Neural progenitor cell (in vitro differentiated cells): ENCODE measurements at regions not wholly inside any gene's neighbourhood (a gene's known extent, or its start where the extent isn't known, plus 50 kb on each side); places are given as distances from the start of the nearest gene placed in this dataset.

Experiments
- DNase-seq: peaks from one replicate; pipeline ENCODE4 v3.0.0-alpha.2; 2016; ENCODE audit warnings: low spot score
- H2AFZ ChIP-seq: fragments of 200-600 bp; sonication (generic); replicated peaks from 2 replicates; pipeline ENCODE4 v1.6.1; 2016; ENCODE audit warnings: antibody characterized with exemption
- H3F3A ChIP-seq: fragments of 200-600 bp; sonication (generic); 2 replicates; pipeline ENCODE4 v1.6.1; 2016; ENCODE audit warnings: antibody characterized with exemption, low read depth
- H3K27ac ChIP-seq: fragments of 200-600 bp; sonication (generic); 2 replicates; pipeline ENCODE4 v1.5.1; 2016; ENCODE audit warnings: mild to moderate bottlenecking
- H3K27me3 ChIP-seq: fragments of 200-600 bp; sonication (generic); 2 replicates; pipeline ENCODE4 v1.6.1; 2016; ENCODE audit warnings: mild to moderate bottlenecking, moderate library complexity
- H3K36me3 ChIP-seq: fragments of 200-600 bp; sonication (generic); 2 replicates; pipeline ENCODE4 v1.5.1; 2016
- H3K4me1 ChIP-seq: fragments of 200-600 bp; sonication (generic); 2 replicates; pipeline ENCODE4 v1.6.1; 2016; ENCODE audit warnings: mixed run types
- H3K4me2 ChIP-seq: fragments of 200-600 bp; sonication (generic); 2 replicates; pipeline ENCODE4 v1.6.1; 2016
- H3K4me3 ChIP-seq: fragments of 200-600 bp; sonication (generic); 2 replicates; pipeline ENCODE4 v1.5.1; 2016
- H3K79me2 ChIP-seq: fragments of 200-600 bp; sonication (generic); 2 replicates; pipeline ENCODE4 v1.6.1; 2016; ENCODE audit warnings: low read depth
- H3K9ac ChIP-seq: fragments of 200-600 bp; sonication (generic); 2 replicates; pipeline ENCODE4 v1.6.1; 2016
- H3K9me3 ChIP-seq: fragments of 200-600 bp; sonication (generic); 2 replicates; pipeline ENCODE4 v1.5.1; 2016; ENCODE audit warnings: low read depth
- H4K20me1 ChIP-seq: fragments of 200-600 bp; sonication (generic); 2 replicates; pipeline ENCODE4 v1.6.1; 2016; ENCODE audit warnings: low read depth
- H3K27ac Mint-ChIP-seq: 3 replicates; pipeline ENCODE4 v1.8.0; 2021; ENCODE audit warnings: mixed read lengths
- H3K27me3 Mint-ChIP-seq: 2 replicates; pipeline ENCODE4 v1.8.0; 2022; ENCODE audit warnings: low read depth, mild to moderate bottlenecking, inconsistent platforms, moderate library complexity, mixed read lengths; ENCODE audit not compliant: insufficient read depth
- H3K36me3 Mint-ChIP-seq: 3 replicates; pipeline ENCODE4 v1.8.0; 2021; ENCODE audit warnings: mixed read lengths
- H3K4me1 Mint-ChIP-seq: 3 replicates; pipeline ENCODE4 v1.8.0; 2021; ENCODE audit warnings: mixed read lengths
- H3K4me3 Mint-ChIP-seq: 3 replicates; pipeline ENCODE4 v1.8.0; 2021; ENCODE audit warnings: mild to moderate bottlenecking, moderate library complexity, mixed read lengths
- H3K9me3 Mint-ChIP-seq: 3 replicates; pipeline ENCODE4 v1.8.0; 2020; ENCODE audit warnings: mixed read lengths
- EZH2 ChIP-seq: fragments of 200-600 bp; sonication (generic); IDR thresholded peaks from 2 replicates; pipeline ENCODE4 v1.6.1; 2017; ENCODE audit warnings: antibody characterized with exemption, mild to moderate bottlenecking, moderate library complexity
- EZH2phosphoT487 ChIP-seq: fragments of 200-600 bp; sonication (generic); IDR thresholded peaks from 2 replicates; pipeline ENCODE4 v1.6.1; 2017; ENCODE audit warnings: antibody characterized with exemption
- TF ChIP-seq, protein P1 (sequence below): fragments of 200-600 bp; sonication (generic); IDR thresholded peaks from 2 replicates; pipeline ENCODE4 v1.5.1; 2017; ENCODE audit warnings: antibody characterized with exemption, mild to moderate bottlenecking

DNA sequence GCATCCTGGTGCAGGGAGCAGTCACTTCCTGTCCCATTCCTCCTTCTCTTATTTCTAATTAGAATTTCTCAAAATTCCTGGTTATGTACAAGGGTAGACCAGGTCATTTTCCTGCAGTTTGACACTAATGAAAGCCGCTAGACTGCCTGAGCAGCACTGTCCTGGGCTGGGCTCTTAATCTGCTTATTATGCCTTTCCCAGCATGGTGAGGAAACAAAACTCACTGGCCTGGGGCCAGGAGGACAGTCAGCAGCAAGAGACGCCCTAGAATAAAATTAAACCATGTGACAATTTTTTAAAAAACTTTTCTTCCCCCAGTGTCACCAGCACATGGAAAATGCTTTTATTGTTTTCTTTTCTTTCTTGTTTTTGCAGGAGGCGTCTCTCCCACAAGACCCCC, 647.5 kb downstream of the TYW1 start:
- peaks cover 5% of the 10 kb centered on the region for H3K9me3 Mint-ChIP-seq
- Histone ChIP-seq H3K36me3 (no peaks in the 10 kb centered on the region), H3K9ac (no peak overlapping the region), H2AFZ (no peak overlapping the region), H4K20me1 (no peaks in the 10 kb centered on the region), H3K27me3 (no peaks in the 10 kb centered on the region), H3K27ac (no peak overlapping the region), H3F3A (no peaks in the 10 kb centered on the region), H3K4me1 (no peaks in the 10 kb centered on the region), H3K9me3 (no peaks in the 10 kb centered on the region), H3K4me2 (peak overlapping the region; percentile 22), H3K79me2 (no peaks in the 10 kb centered on the region), H3K4me3 (no peak overlapping the region)
- H3K27ac Mint-ChIP-seq: no peak overlapping the region
- peaks cover 7% of the 10 kb centered on the region for H3K27me3 Mint-ChIP-seq
- no peaks in the 10 kb centered on the region for H3K36me3 Mint-ChIP-seq
- TF ChIP-seq EZH2: no peak
- TF ChIP-seq EZH2phosphoT487: no peak
- TF ChIP-seq, protein P1, sequence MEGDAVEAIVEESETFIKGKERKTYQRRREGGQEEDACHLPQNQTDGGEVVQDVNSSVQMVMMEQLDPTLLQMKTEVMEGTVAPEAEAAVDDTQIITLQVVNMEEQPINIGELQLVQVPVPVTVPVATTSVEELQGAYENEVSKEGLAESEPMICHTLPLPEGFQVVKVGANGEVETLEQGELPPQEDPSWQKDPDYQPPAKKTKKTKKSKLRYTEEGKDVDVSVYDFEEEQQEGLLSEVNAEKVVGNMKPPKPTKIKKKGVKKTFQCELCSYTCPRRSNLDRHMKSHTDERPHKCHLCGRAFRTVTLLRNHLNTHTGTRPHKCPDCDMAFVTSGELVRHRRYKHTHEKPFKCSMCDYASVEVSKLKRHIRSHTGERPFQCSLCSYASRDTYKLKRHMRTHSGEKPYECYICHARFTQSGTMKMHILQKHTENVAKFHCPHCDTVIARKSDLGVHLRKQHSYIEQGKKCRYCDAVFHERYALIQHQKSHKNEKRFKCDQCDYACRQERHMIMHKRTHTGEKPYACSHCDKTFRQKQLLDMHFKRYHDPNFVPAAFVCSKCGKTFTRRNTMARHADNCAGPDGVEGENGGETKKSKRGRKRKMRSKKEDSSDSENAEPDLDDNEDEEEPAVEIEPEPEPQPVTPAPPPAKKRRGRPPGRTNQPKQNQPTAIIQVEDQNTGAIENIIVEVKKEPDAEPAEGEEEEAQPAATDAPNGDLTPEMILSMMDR: no peak
- H3K4me3 Mint-ChIP-seq: no peak overlapping the region
- peak; percentile 39 for DNase-seq
- peaks cover 8% of the 10 kb centered on the region for H3K4me1 Mint-ChIP-seq

DNA sequence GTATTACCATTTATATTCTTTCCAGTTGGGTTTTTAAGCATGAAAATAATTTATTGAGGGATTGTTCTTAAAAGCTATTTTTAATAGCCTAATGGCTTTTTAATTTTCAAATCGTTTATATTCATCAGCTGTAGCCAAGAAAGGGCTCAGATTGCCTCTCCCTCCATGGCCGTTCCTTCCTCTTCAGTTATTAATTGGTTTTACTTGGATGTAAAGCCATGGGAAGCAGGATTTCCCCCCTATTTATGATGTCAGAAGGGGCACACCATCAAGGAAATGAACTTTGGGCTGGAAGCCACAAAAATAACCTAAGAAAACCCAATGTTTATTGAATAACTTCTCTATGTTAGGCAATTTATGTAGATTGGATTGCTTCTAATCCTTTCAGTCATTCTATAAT, 656.3 kb downstream of the TYW1 start:
- Histone ChIP-seq H3K79me2 (no peaks in the 10 kb centered on the region), H3K4me1 (no peaks in the 10 kb centered on the region), H3K9me3 (no peaks in the 10 kb centered on the region), H3K4me3 (no peak overlapping the region), H3K27me3 (no peaks in the 10 kb centered on the region), H3F3A (no peaks in the 10 kb centered on the region), H3K27ac (no peak overlapping the region), H3K4me2 (no peak overlapping the region), H4K20me1 (no peaks in the 10 kb centered on the region), H3K36me3 (no peaks in the 10 kb centered on the region), H2AFZ (no peak overlapping the region), H3K9ac (no peak overlapping the region)
- Mint-ChIP-seq H3K36me3 (no peaks in the 10 kb centered on the region), H3K27ac (no peak overlapping the region), H3K4me1 (no peaks in the 10 kb centered on the region), H3K9me3 (peaks cover 4% of the 10 kb centered on the region), H3K4me3 (no peak overlapping the region), H3K27me3 (peaks cover 2% of the 10 kb centered on the region)
- no peak for DNase-seq
- TF ChIP-seq, protein P1: no peak
- no peak for TF ChIP-seq EZH2phosphoT487
- TF ChIP-seq EZH2: no peak

DNA sequence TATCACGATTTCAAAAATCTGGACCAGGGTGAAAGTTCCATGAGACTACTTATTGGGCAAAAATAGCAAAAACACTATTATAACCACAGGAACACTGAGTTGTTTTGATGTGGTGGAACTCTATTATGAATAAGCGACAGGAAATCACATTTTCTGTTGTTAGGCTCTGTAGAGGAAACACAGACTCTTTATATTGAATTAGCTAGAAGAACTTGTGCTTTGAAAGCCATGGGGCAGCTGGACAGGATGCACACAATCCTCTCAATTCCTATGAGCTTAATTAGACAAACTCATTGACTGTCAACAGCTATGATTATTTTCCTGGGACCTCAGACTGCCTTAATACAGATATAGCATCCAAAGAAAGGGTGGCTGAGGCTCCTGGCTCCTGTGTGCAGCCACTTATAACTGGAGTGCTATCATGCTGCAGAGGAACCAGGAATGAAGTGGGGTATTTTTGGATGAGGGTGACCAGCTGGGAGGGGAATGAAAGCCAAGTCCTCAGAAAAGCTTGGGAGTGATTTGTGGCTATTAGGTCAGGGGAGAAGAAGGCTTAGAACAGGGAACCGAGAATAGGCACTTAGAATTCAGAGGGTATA, 657.3 kb downstream of the TYW1 start:
- TF ChIP-seq, protein P1: no peak
- TF ChIP-seq EZH2phosphoT487: no peak
- TF ChIP-seq EZH2: no peak
- Histone ChIP-seq H3K79me2 (no peaks in the 10 kb centered on the region), H3F3A (no peaks in the 10 kb centered on the region), H3K4me2 (no peak overlapping the region), H3K36me3 (no peaks in the 10 kb centered on the region), H3K27me3 (no peaks in the 10 kb centered on the region), H3K9me3 (no peaks in the 10 kb centered on the region), H3K4me1 (no peaks in the 10 kb centered on the region), H3K27ac (no peak overlapping the region), H2AFZ (no peak overlapping the region), H4K20me1 (no peaks in the 10 kb centered on the region), H3K9ac (no peak overlapping the region), H3K4me3 (no peak overlapping the region)
- H3K9me3 Mint-ChIP-seq: peaks cover 4% of the 10 kb centered on the region
- no peak overlapping the region for H3K4me3 Mint-ChIP-seq
- H3K27ac Mint-ChIP-seq: no peak overlapping the region
- H3K27me3 Mint-ChIP-seq: peaks cover 2% of the 10 kb centered on the region
- DNase-seq: no peak
- H3K4me1 Mint-ChIP-seq: no peaks in the 10 kb centered on the region
- H3K36me3 Mint-ChIP-seq: no peaks in the 10 kb centered on the region
